HG03139 (cell line): ENCODE measurements at regions not wholly inside any gene's neighbourhood (a gene's known extent, or its start where the extent isn't known, plus 50 kb on each side); places are given as distances from the start of the nearest gene placed in this dataset.

Experiments used
- ATAC-seq: cut with Tn5 transposase; IDR thresholded peaks from one replicate; pipeline ENCODE4 v1.9.1; 2021; ENCODE audit not compliant: unreplicated experiment

DNA sequence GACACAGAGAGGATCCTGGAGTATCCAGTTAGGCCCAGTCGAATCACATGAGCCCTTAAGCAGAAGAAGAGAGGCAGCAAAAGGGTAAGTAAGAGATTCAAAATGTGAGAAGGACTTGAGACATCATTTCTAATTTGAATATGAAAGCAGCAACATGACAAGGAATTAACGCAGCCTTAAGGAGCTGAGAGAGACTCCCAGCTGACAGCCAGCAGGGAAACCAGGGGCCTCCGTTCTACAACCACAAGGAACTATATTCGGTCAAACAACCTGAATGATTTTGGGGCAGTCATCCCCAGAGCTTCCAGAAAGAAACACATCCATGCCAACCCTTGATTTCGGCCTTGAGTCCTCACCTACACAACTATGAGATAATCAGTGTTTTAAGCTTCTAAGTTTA lies 189.7 kb upstream of the MTNR1B start:
- no peak for ATAC-seq

DNA sequence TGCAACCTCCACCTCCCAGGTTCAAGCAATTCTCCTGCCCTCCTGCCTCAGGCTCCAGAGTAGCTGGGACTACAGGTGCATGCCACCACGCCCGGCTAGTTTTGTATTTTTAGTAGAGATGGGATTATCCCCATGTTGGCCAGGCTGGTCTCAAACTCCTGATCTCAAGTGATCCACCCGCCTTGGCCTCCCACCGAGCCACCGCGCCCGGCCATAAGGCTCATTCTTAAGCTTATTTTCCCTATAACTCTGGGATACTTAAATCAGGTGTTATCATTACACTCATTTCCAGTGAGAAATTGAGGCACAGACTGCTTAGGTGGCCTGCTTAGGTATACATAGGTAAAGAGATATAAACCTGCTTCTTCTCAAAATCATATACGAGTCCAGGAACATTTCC lies 188.3 kb upstream of the MTNR1B start:
- ATAC-seq = no peak

DNA sequence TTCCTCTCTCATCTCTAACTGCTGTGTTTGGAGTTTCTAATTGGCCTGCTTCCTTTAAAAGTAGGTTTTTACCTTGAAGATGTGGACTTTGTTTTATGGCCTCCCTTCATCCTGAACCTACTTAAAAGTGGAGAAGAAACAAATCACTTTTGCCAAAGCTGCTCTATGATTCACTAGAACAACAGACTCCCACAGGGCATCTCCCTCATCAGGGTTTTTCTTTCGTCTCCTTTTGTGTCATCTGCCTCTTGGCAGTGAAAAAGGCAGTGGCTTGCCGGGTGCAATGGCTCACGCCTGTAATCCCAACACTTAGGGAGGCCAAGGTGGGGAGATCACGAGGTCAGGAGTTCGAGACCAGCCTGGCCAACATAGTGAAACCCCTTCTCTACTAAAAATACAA lies 186.6 kb upstream of the MTNR1B start:
- ATAC-seq = no peak

GRCh38 chr11:92784331-92784730 lies 185.1 kb upstream of the MTNR1B start:
- no peak for ATAC-seq

DNA sequence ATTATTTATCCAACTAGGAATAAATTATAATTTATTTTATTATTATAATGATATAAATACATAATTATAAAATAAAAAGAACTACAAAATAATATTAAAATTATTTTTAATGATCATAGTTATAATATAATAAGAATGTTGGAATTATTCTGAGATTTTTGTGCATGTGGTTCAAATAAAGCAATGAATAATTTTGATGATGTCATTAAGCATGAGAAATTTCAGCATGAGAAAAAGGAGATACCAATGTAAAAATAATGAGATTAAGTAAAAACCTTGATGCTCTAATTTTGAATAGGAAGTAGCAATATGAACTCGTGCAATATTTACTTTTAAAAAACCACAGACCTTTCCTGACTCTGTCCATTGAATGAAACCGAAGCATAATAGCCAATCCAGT lies 181.8 kb upstream of the MTNR1B start:
- no peak for ATAC-seq

- ATAC-seq = no peak
These were observed 179.7 kb upstream of the MTNR1B start for GRCh38 chr11:92789761-92790160.

DNA sequence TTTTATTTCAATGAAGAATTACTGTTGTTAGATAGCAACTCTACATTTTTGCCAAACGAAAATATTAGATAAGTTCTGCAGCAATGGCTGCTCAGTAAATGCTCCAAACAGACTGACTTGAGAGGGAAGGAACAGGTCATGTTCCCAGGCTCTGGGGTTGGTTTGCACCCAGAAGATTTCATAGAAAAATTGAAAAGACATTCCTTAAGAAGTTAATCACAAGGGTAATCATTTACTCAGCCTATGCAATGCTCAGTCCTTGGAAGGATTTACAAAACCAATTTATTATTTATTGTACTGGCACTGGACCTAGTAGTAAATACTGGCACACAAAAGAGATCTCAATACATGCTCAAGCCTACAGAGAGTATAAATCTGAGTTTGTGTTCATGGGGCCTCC lies 179.1 kb upstream of the MTNR1B start:
- no peak for ATAC-seq

DNA sequence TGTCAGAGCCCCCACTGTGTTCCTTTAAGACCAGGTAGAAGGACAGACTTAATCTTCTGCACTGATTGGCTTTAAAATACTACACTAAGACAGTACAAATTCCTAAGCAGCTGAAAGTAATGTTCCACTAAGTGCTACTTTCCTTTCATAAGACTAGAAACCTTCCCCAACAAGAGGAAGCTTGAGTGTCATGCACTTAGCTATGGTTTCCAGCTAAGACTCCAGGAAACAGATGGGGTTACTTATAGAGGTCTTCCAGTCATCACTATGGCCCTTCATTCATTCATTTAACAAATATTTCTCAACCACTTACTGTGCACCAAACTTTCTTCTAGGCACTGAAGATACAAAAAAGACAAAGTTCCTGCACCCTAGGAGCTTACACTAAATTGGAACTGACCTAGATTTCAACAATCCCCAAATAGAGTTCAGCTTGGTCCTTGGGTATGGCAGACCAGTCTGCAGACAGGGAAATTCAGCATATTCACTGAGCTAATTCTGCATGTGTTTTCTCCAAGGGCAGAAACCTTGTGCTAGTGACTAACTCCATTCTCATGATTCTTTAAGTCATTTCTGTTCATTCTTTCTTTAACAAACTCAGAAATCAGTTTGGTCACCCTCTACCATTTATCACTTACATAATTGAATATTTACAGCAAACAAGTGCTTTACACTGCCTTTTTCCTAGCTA lies 178.4 kb upstream of the MTNR1B start:
- no peak for ATAC-seq

DNA sequence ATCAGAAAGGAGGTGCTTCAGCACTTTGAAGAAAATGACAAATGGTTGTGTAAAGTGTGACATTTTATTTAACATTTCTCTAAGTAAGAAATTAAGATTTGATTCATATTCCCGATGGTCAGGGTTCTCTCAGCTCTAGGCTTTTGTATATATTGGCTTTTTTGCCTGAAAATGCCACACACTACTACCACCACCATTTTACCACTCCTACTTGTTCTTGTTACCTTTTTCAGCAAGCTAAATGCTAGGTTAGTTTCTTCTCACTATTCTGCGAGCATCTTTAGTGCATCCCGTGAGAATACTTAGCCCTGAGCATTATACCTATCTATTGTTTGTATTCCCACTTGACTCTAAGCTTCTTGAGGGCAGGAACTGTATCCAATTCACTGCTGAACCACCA lies 177.6 kb upstream of the MTNR1B start:
- ATAC-seq = no peak

DNA sequence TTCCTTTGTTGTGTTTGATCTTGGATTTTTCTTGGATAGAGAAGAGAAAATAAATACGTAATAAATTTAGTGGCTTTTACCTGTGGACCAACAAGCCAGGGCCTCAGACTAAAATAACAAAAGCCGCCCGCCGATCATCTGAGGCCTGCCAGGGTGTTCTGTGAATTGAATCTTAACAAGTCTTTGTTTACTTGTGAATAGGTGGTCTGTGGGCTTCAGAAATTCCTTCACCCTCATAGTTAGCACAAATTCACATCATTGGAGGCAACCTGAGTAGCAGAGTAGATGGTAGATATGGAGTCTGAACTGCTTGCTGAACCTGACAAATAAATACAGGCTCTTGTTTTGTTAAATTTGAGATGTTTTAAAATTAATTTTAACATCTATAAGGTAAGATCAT lies 176.3 kb upstream of the MTNR1B start:
- no peak for ATAC-seq

DNA sequence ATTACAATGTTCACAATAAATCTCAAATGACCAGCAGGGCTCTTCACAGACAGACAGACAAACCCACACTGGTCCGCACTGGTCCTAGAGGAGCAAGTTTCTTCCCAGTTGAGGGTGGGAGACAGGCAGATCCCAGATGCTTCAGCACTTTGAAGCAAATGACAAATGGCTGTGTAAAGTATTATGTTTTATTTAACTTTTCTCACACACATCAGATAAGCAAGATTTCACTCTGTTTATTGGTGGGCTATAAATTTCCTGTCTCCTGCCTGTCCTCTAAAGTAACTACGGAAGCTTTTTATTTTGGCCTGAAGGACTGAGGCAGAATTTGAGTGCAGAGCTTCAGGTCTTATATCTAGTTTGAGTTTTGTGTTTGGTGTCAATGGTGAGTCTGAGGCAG lies 174.7 kb upstream of the MTNR1B start:
- no peak for ATAC-seq

GRCh38 chr11:92796744-92797143 lies 172.7 kb upstream of the MTNR1B start:
- no peak for ATAC-seq

GRCh38 chr11:92797874-92798273 lies 171.6 kb upstream of the MTNR1B start:
- ATAC-seq = no peak

DNA sequence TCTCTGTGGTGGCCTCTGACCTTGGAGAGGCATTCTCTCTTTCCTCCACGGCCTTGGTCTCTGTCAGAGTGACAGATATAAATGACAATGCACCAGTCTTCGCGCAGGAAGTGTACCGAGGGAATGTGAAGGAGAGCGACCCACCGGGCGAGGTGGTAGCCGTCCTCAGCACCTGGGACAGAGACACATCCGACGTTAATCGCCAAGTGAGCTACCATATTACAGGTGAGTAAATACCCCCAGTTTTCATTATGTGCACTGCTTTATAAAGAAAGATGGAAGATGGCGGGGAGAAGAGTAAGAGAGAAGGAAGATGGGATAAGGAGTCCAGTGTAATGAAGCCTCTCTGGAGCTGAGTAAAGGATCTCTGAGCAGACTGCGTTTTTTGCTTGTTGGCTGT lies 167.8 kb upstream of the MTNR1B start:
- ATAC-seq = no peak

DNA sequence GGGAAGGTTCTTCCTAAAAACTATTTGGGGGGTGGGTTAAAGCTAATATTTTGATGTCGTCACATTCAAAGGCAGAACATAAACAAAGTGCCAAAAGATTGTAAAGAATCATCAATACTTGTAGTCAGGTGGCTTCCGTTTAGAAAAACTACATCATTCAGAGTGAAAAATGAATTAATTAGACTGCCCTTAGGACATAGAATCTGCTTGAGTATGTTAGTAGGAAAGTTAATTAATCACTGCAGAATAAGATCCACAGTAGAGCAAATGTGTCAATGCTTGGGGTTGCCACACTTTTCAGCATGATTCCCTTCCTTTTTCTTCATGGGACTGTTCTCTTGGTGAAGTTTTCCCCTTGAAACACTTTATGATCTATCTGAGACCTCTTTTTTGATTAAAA lies 166.8 kb upstream of the MTNR1B start:
- no peak for ATAC-seq

GRCh38 chr11:92803391-92803790 lies 166.1 kb upstream of the MTNR1B start:
- no peak for ATAC-seq

- no peak for ATAC-seq
These were observed 165.0 kb upstream of the MTNR1B start for GRCh38 chr11:92804388-92804966.

GRCh38 chr11:92808022-92808421 lies 161.4 kb upstream of the MTNR1B start:
- ATAC-seq = no peak

GRCh38 chr11:92810423-92811064 lies 158.9 kb upstream of the MTNR1B start:
- no peak for ATAC-seq

DNA sequence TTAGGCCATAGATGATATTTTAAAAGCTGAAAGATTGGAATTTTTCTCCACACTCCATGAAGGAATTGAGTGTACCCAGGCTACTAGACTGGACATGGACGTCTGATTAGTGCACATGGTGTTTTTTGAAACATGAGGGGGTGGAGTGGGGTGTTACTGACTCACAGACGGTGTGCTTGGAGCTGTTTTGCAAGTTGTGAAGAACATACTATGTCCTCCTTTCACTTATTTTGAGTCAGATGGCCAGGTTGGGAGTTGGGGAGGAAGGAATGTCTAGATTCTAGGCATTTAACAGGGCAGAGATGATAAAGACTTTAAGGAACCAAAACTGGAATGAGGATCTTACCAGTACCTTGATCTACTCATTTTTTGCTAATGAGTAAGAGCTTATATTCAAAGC lies 158.1 kb upstream of the MTNR1B start:
- ATAC-seq = no peak

GRCh38 chr11:92812841-92813240 lies 156.6 kb upstream of the MTNR1B start:
- ATAC-seq = no peak

DNA sequence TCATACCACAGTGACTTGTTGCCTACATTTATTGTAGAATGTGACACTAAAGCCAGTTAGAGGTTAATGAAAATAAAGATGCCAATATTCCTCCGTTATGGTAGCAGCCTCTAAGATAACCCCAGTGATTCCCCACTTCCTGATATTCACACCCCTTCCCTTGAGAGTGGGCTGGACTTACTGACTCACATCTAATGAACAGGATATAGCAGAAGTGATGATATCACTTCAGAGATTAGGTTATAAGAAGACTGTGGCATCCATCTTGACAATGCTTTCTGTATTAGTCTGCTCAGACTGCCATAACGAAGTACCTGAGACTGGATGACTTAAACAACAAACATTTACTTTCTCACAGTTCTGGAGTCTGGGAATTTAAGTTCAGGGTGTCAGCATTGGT lies 149.6 kb upstream of the MTNR1B start:
- ATAC-seq = no peak

GRCh38 chr11:92820860-92821259 lies 148.6 kb upstream of the MTNR1B start:
- ATAC-seq = no peak
